ENCODE measurements at regions not wholly inside any gene's neighbourhood (a gene's known extent, or its start where the extent isn't known, plus 50 kb on each side); places are given as distances from the start of the nearest gene placed in this dataset.

DNA sequence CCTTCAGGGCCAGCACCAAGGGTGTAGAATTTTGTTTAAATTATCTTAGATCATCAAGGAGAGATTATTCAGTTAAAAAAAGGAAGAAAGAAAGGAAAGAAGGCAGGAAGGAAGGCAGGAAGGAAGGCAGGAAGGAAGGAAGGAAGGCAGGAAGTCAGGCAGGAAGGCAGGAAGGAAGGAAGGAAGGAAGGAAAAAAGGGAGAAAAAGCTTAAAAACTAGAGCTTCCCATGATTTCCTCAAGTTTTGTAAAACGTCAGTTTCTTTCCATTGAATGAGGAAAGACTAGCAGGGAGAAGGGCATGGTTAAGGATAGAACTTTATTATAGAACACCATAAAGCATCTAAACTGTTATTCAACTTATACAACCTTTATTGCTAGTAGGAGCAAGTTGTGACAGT, 2672.0 kb upstream of the PCDH20 start (continued):
- TF ChIP-seq, protein P1, sequence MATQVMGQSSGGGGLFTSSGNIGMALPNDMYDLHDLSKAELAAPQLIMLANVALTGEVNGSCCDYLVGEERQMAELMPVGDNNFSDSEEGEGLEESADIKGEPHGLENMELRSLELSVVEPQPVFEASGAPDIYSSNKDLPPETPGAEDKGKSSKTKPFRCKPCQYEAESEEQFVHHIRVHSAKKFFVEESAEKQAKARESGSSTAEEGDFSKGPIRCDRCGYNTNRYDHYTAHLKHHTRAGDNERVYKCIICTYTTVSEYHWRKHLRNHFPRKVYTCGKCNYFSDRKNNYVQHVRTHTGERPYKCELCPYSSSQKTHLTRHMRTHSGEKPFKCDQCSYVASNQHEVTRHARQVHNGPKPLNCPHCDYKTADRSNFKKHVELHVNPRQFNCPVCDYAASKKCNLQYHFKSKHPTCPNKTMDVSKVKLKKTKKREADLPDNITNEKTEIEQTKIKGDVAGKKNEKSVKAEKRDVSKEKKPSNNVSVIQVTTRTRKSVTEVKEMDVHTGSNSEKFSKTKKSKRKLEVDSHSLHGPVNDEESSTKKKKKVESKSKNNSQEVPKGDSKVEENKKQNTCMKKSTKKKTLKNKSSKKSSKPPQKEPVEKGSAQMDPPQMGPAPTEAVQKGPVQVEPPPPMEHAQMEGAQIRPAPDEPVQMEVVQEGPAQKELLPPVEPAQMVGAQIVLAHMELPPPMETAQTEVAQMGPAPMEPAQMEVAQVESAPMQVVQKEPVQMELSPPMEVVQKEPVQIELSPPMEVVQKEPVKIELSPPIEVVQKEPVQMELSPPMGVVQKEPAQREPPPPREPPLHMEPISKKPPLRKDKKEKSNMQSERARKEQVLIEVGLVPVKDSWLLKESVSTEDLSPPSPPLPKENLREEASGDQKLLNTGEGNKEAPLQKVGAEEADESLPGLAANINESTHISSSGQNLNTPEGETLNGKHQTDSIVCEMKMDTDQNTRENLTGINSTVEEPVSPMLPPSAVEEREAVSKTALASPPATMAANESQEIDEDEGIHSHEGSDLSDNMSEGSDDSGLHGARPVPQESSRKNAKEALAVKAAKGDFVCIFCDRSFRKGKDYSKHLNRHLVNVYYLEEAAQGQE (IDR thresholded peaks at IDR 0.05; ENCODE audit: unreplicated experiment): no peak
- TF ChIP-seq EZH2phosphoT487 (IDR thresholded peaks at IDR 0.05; ENCODE audit: unreplicated experiment): no peak

- Histone ChIP-seq H3F3A (replicated peaks; ENCODE audit: low read depth) (no peaks in the 10 kb centered on the region), H3K9me2 (ENCODE audit: insufficient read depth) (peaks cover 6% of the 10 kb centered on the region; the same call in 1 of the 2 replicates), H4K20me1 (replicated peaks; ENCODE audit: insufficient read depth) (no peaks in the 10 kb centered on the region), H3K27me3 (ENCODE audit: insufficient read depth) (no peaks in the 10 kb centered on the region), H3K79me2 (replicated peaks; ENCODE audit: insufficient read depth) (no peaks in the 10 kb centered on the region), H3K4me1 (ENCODE audit: insufficient read depth) (no peaks in the 10 kb centered on the region), H2AFZ (no peak overlapping the region), H3K36me3 (ENCODE audit: insufficient read depth) (no peaks in the 10 kb centered on the region), H3K4me3 (no peak overlapping the region), H3K4me2 (no peak overlapping the region), H3K27ac (ENCODE audit: low read depth) (no peak overlapping the region)
- no peak overlapping the region for H3K27ac Mint-ChIP-seq
- ATAC-seq (no peak), DNase-seq (ENCODE audit: low spot score) (no peak)
- peaks cover 3% of the 10 kb centered on the region for H3K27me3 Mint-ChIP-seq (ENCODE audit: insufficient read depth, low read depth, poor library complexity)
- H3K4me3 Mint-ChIP-seq: no peak overlapping the region
- no peaks in the 10 kb centered on the region for H3K9me3 Mint-ChIP-seq
- no peaks in the 10 kb centered on the region for H3K4me1 Mint-ChIP-seq
- no peaks in the 10 kb centered on the region for H3K36me3 Mint-ChIP-seq (ENCODE audit: low read depth)
- TF ChIP-seq NANOG (IDR thresholded peaks at IDR 0.05; ENCODE audit: borderline replicate concordance) (no peak), ZNF114 (CRISPR knock-in tag; IDR thresholded peaks at IDR 0.05) (no peak), ETS1 (IDR thresholded peaks at IDR 0.05) (no peak), EZH2 (IDR thresholded peaks at IDR 0.05; ENCODE audit: low read depth, unreplicated experiment) (no peak), POLR2AphosphoS5 (IDR thresholded peaks at IDR 0.05; ENCODE audit: low read depth) (no peak), ZNF331 (CRISPR knock-in tag; IDR thresholded peaks at IDR 0.05; ENCODE audit: low read depth) (no peak)
- TF ChIP-seq, protein P2, sequence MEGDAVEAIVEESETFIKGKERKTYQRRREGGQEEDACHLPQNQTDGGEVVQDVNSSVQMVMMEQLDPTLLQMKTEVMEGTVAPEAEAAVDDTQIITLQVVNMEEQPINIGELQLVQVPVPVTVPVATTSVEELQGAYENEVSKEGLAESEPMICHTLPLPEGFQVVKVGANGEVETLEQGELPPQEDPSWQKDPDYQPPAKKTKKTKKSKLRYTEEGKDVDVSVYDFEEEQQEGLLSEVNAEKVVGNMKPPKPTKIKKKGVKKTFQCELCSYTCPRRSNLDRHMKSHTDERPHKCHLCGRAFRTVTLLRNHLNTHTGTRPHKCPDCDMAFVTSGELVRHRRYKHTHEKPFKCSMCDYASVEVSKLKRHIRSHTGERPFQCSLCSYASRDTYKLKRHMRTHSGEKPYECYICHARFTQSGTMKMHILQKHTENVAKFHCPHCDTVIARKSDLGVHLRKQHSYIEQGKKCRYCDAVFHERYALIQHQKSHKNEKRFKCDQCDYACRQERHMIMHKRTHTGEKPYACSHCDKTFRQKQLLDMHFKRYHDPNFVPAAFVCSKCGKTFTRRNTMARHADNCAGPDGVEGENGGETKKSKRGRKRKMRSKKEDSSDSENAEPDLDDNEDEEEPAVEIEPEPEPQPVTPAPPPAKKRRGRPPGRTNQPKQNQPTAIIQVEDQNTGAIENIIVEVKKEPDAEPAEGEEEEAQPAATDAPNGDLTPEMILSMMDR (conservative IDR thresholded peaks at IDR 0.05; ENCODE audit: low read depth in 2 of 2): no peak
- TF ChIP-seq, protein P3, sequence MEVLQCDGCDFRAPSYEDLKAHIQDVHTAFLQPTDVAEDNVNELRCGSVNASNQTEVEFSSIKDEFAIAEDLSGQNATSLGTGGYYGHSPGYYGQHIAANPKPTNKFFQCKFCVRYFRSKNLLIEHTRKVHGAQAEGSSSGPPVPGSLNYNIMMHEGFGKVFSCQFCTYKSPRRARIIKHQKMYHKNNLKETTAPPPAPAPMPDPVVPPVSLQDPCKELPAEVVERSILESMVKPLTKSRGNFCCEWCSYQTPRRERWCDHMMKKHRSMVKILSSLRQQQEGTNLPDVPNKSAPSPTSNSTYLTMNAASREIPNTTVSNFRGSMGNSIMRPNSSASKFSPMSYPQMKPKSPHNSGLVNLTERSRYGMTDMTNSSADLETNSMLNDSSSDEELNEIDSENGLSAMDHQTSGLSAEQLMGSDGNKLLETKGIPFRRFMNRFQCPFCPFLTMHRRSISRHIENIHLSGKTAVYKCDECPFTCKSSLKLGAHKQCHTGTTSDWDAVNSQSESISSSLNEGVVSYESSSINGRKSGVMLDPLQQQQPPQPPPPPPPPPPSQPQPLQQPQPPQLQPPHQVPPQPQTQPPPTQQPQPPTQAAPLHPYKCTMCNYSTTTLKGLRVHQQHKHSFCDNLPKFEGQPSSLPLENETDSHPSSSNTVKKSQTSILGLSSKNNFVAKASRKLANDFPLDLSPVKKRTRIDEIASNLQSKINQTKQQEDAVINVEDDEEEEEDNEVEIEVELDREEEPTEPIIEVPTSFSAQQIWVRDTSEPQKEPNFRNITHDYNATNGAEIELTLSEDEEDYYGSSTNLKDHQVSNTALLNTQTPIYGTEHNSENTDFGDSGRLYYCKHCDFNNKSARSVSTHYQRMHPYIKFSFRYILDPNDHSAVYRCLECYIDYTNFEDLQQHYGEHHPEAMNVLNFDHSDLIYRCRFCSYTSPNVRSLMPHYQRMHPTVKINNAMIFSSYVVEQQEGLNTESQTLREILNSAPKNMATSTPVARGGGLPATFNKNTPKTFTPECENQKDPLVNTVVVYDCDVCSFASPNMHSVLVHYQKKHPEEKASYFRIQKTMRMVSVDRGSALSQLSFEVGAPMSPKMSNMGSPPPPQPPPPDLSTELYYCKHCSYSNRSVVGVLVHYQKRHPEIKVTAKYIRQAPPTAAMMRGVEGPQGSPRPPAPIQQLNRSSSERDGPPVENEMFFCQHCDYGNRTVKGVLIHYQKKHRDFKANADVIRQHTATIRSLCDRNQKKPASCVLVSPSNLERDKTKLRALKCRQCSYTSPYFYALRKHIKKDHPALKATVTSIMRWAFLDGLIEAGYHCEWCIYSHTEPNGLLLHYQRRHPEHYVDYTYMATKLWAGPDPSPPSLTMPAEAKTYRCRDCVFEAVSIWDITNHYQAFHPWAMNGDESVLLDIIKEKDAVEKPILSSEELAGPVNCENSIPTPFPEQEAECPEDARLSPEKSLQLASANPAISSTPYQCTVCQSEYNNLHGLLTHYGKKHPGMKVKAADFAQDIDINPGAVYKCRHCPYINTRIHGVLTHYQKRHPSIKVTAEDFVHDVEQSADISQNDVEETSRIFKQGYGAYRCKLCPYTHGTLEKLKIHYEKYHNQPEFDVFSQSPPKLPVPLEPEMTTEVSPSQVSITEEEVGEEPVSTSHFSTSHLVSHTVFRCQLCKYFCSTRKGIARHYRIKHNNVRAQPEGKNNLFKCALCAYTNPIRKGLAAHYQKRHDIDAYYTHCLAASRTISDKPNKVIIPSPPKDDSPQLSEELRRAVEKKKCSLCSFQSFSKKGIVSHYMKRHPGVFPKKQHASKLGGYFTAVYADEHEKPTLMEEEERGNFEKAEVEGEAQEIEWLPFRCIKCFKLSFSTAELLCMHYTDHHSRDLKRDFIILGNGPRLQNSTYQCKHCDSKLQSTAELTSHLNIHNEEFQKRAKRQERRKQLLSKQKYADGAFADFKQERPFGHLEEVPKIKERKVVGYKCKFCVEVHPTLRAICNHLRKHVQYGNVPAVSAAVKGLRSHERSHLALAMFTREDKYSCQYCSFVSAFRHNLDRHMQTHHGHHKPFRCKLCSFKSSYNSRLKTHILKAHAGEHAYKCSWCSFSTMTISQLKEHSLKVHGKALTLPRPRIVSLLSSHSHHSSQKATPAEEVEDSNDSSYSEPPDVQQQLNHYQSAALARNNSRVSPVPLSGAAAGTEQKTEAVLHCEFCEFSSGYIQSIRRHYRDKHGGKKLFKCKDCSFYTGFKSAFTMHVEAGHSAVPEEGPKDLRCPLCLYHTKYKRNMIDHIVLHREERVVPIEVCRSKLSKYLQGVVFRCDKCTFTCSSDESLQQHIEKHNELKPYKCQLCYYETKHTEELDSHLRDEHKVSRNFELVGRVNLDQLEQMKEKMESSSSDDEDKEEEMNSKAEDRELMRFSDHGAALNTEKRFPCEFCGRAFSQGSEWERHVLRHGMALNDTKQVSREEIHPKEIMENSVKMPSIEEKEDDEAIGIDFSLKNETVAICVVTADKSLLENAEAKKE (CRISPR knock-in tag; IDR thresholded peaks at IDR 0.05): no peak
Measured at GRCh38 chr13:64083811-64084210, 2668.2 kb upstream of the PCDH20 start.

Data from GM23338 (cell line).